HepG2 (cell line): ENCODE measurements at regions not wholly inside any gene's neighbourhood (a gene's known extent, or its start where the extent isn't known, plus 50 kb on each side); places are given as distances from the start of the nearest gene placed in this dataset.
A peak's percentile ranks its signal among the peaks of the same experiment; 100 is the strongest.

Experiments
- CENPT ChIP-seq: sonication (generic); formaldehyde crosslinking; IDR thresholded peaks from 2 replicates; pipeline ENCODE4 v1.8.0; 2022; ENCODE audit warnings: low read depth, mild to moderate bottlenecking, moderate library complexity, missing genetic modification reagents
- HOXA3 ChIP-seq: sonication (generic); formaldehyde crosslinking; IDR thresholded peaks from 2 replicates; pipeline ENCODE4 v1.5.0; 2020; ENCODE audit warnings: missing genetic modification reagents
- LRRFIP1 ChIP-seq: sonication (generic); formaldehyde crosslinking; conservative IDR thresholded peaks from 2 replicates; pipeline ENCODE4 v1.4.0; 2020; ENCODE audit warnings: missing genetic modification reagents
- PCBP2 ChIP-seq: fragments of 200-400 bp; formaldehyde crosslinking; optimal IDR thresholded peaks from 2 replicates; pipeline ENCODE3; 2018; ENCODE audit warnings: low read length, low read depth; ENCODE audit not compliant: poor library complexity, severe bottlenecking
- PHB2 ChIP-seq: fragments of 450-650 bp; IDR thresholded peaks from 2 replicates; pipeline ENCODE4 v1.6.1; 2018; ENCODE audit not compliant: partially characterized antibody
- SMAD3 ChIP-seq: sonication (generic); formaldehyde crosslinking; IDR thresholded peaks from 2 replicates; pipeline ENCODE4 v1.4.0; 2020; ENCODE audit warnings: missing genetic modification reagents
- STAT6 ChIP-seq: sonication (generic); formaldehyde crosslinking; IDR thresholded peaks from 2 replicates; pipeline ENCODE4 v1.4.0; 2020; ENCODE audit warnings: missing genetic modification reagents, mild to moderate bottlenecking, borderline replicate concordance
- TCF7L2 ChIP-seq: IDR thresholded peaks from 2 replicates; pipeline ENCODE4 v1.6.1; 2011; ENCODE audit warnings: mild to moderate bottlenecking, low read depth, low read length, moderate library complexity
- TFDP1 ChIP-seq: IDR thresholded peaks from 2 replicates; pipeline ENCODE4 v1.6.1; 2016; ENCODE audit warnings: missing compliant biosample characterization, missing genetic modification reagents, borderline replicate concordance
- ZFYVE20 ChIP-seq: sonication (generic); formaldehyde crosslinking; IDR thresholded peaks from 2 replicates; pipeline ENCODE4 v1.8.0; 2023; ENCODE audit warnings: low read depth, mild to moderate bottlenecking, moderate library complexity, missing genetic modification reagents, borderline replicate concordance
- ZNF17 ChIP-seq: sonication (generic); formaldehyde crosslinking; IDR thresholded peaks from 2 replicates; pipeline ENCODE4 v1.5.0; 2020; ENCODE audit warnings: mild to moderate bottlenecking, missing genetic modification reagents
- ZNF20 ChIP-seq: sonication (generic); formaldehyde crosslinking; IDR thresholded peaks from 2 replicates; pipeline ENCODE4 v1.4.0; 2020; ENCODE audit warnings: mild to moderate bottlenecking, moderate library complexity, missing genetic modification reagents
- ZNF263 ChIP-seq: sonication (generic); formaldehyde crosslinking; IDR thresholded peaks from 2 replicates; pipeline ENCODE4 v1.4.0; 2020; ENCODE audit warnings: missing genetic modification reagents
- ZNF574 ChIP-seq: sonication (generic); formaldehyde crosslinking; IDR thresholded peaks from 2 replicates; pipeline ENCODE4 v1.4.0; 2020; ENCODE audit warnings: missing genetic modification reagents

GRCh38 chr1:189149547-189150375 lies 1327.9 kb downstream of the BRINP3 start (continued):
- TF ChIP-seq LRRFIP1 (CRISPR knock-in tag) (no peak), HOXA3 (CRISPR knock-in tag) (0 out of 2 replicates have a peak, but pooled peaks have one; percentile 42), CENPT (CRISPR knock-in tag) (no peak), ZNF574 (CRISPR knock-in tag) (peak; percentile 29; the same call in 1 of the 2 replicates), TCF7L2 (no peak), ZFYVE20 (CRISPR knock-in tag) (no peak), ZNF20 (no peak), STAT6 (no peak), PCBP2 (no peak), SMAD3 (CRISPR knock-in tag) (no peak), ZNF263 (CRISPR knock-in tag) (peak; percentile 43; the same call in 1 of the 2 replicates), TFDP1 (CRISPR knock-in tag) (peak; percentile 79; the same call in 1 of the 2 replicates), ZNF17 (CRISPR knock-in tag) (no peak), PHB2 (no peak)
